ENCODE measurements at regions not wholly inside any gene's neighbourhood (a gene's known extent, or its start where the extent isn't known, plus 50 kb on each side); places are given as distances from the start of the nearest gene placed in this dataset.

GRCh38 chr1:5370311-5370710 is 621.9 kb downstream of the NPHP4 start (continued):
- TF ChIP-seq BCL3 (IDR thresholded peaks at IDR 0.05; ENCODE audit: borderline replicate concordance, insufficient read depth, low read depth, low read length, poor library complexity, severe bottlenecking) (no peak), ZNF384 (IDR thresholded peaks at IDR 0.05; ENCODE audit: borderline replicate concordance, low read depth, low read length) (no peak), IRF4 (IDR thresholded peaks at IDR 0.05; ENCODE audit: low read depth, low read length) (no peak), MYC (IDR thresholded peaks at IDR 0.05; ENCODE audit: insufficient read depth, insufficient read length, insufficient replicate concordance, low read length, severe bottlenecking) (no peak), SUPT20H (IDR thresholded peaks at IDR 0.05; ENCODE audit: borderline replicate concordance, control insufficient read depth, low read depth, low read length) (no peak), TBL1XR1 (IDR thresholded peaks at IDR 0.05; ENCODE audit: low read depth, low read length) (no peak), POLR2AphosphoS2 (IDR thresholded peaks at IDR 0.05; ENCODE audit: low read depth, low read length) (no peak), MAX (IDR thresholded peaks at IDR 0.05; ENCODE audit: low read depth, low read length) (no peak), DPF2 (IDR thresholded peaks at IDR 0.05) (no peak), RAD21 (IDR thresholded peaks at IDR 0.05; ENCODE audit: insufficient read depth, low read depth, low read length) (no peak), NFIC (IDR thresholded peaks at IDR 0.05; ENCODE audit: low read depth, low read length) (no peak)

DNA sequence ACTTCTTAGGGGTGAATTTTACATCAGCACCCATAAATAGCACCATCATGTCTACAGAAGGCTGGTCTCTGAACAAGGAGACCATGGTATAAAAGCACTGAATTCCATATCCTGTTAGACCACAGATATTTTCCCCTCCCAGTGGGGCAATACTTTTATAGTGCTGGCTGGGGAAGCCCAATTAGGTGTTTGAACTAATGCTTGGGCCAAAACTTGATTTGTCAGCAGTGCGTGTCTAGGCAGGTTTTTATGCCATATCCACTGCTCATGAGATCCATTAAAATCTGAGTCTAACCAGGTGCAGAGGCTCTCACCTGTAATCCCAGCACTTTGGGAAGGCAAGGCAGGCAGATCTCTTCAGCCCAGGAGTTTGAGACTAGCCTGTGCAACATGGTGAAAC is 623.0 kb downstream of the NPHP4 start:
- Histone ChIP-seq H4K20me1 (ENCODE audit: control insufficient read depth, insufficient read depth) (no peaks in the 10 kb centered on the region), H3K27ac (ENCODE audit: control insufficient read depth, insufficient read depth) (no peak overlapping the region), H3K27me3 (replicated peaks in 1 of 2; ENCODE audit: control insufficient read depth in 2 of 2, insufficient read depth in 2 of 2, low read length in 1 of 2) (no peaks in the 10 kb centered on the region), H3K4me1 (ENCODE audit: control insufficient read depth, insufficient read depth, low read length) (no peaks in the 10 kb centered on the region), H3K36me3 (ENCODE audit: control insufficient read depth in 2 of 2, insufficient read depth in 2 of 2, low read length in 1 of 2) (no peaks in the 10 kb centered on the region), H3K9ac (ENCODE audit: control insufficient read depth, insufficient read depth, low read length) (no peak overlapping the region), H3K4me3 (no peak overlapping the region), H2AFZ (ENCODE audit: control insufficient read depth, low read depth, low read length) (no peak overlapping the region), H3K79me2 (ENCODE audit: control insufficient read depth, insufficient read depth, low read length) (no peaks in the 10 kb centered on the region), H3K4me2 (ENCODE audit: control insufficient read depth, insufficient read depth) (no peak overlapping the region), H3K9me3 (replicated peaks; ENCODE audit: control insufficient read depth, insufficient read depth, low read length) (no peaks in the 10 kb centered on the region)
- FAIRE-seq (no peak), DNase-seq (ENCODE audit: low read depth, low spot score) (no peak), ATAC-seq (no peak)
- WGBS (ENCODE audit: insufficient coverage, insufficient replicate concordance, low lambda C conversion rate, missing lambda C conversion rate) = 64% methylated on average over 1 of the region's 1 CpG
- in situ Hi-C loops (cut with MboI) (no loop called here), intact Hi-C loops (cut with micrococcal nuclease; ENCODE audit: unreplicated experiment) (no loop called here)
- BruUV-seq (replicated peaks) = no TSS peak
- ChIA-PET RAD21 (ENCODE audit: unreplicated experiment) (no interaction called here), POLR2A (no interaction called here), SMC1A (ENCODE audit: uncharacterized antibody, unreplicated experiment) (no interaction called here), CTCF (no interaction called here)
- TF ChIP-seq HDGF (IDR thresholded peaks at IDR 0.05) (no peak), SRF (IDR thresholded peaks at IDR 0.05; ENCODE audit: low read depth in 2 of 2, low read length in 2 of 2) (no peak), SMAD1 (IDR thresholded peaks at IDR 0.05; ENCODE audit: low read depth, partially characterized antibody) (no peak), MLLT1 (IDR thresholded peaks at IDR 0.05) (no peak), MEF2A (IDR thresholded peaks at IDR 0.05; ENCODE audit: insufficient read depth, low read depth, low read length) (no peak), ASH2L (IDR thresholded peaks at IDR 0.05; ENCODE audit: borderline replicate concordance, low read depth) (no peak)
- TF ChIP-seq, protein P1, sequence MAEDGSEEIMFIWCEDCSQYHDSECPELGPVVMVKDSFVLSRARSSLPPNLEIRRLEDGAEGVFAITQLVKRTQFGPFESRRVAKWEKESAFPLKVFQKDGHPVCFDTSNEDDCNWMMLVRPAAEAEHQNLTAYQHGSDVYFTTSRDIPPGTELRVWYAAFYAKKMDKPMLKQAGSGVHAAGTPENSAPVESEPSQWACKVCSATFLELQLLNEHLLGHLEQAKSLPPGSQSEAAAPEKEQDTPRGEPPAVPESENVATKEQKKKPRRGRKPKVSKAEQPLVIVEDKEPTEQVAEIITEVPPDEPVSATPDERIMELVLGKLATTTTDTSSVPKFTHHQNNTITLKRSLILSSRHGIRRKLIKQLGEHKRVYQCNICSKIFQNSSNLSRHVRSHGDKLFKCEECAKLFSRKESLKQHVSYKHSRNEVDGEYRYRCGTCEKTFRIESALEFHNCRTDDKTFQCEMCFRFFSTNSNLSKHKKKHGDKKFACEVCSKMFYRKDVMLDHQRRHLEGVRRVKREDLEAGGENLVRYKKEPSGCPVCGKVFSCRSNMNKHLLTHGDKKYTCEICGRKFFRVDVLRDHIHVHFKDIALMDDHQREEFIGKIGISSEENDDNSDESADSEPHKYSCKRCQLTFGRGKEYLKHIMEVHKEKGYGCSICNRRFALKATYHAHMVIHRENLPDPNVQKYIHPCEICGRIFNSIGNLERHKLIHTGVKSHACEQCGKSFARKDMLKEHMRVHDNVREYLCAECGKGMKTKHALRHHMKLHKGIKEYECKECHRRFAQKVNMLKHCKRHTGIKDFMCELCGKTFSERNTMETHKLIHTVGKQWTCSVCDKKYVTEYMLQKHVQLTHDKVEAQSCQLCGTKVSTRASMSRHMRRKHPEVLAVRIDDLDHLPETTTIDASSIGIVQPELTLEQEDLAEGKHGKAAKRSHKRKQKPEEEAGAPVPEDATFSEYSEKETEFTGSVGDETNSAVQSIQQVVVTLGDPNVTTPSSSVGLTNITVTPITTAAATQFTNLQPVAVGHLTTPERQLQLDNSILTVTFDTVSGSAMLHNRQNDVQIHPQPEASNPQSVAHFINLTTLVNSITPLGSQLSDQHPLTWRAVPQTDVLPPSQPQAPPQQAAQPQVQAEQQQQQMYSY (CRISPR knock-in tag; IDR thresholded peaks at IDR 0.05) = no peak
